ENCODE measurements at regions not wholly inside any gene's neighbourhood (a gene's known extent, or its start where the extent isn't known, plus 50 kb on each side); places are given as distances from the start of the nearest gene placed in this dataset.

- H3K4me3 ChIP-seq (ENCODE audit: low read length), result no peak overlapping the region
- H3K27ac ChIP-seq (ENCODE audit: low read length), result no peak overlapping the region
- no peaks in the 10 kb centered on the region for H3K27me3 ChIP-seq (ENCODE audit: control insufficient read depth, insufficient read depth)
- no peaks in the 10 kb centered on the region for H3K9me3 ChIP-seq (ENCODE audit: control insufficient read depth, low read length)
- no peak for ATAC-seq
- intact Hi-C loops (cut with DNase I), result no loop called here
- no peaks in the 10 kb centered on the region for H3K4me1 ChIP-seq (ENCODE audit: control insufficient read depth, insufficient read depth, low read length)
- DNase-seq, result no peak
Observed at GRCh38 chr2:157172239-157172638, 85.3 kb upstream of the GALNT5 start.

- DNase-seq (no peak), ATAC-seq (peak; percentile 55 to 81)
- Histone ChIP-seq H3K27me3 (ENCODE audit: control insufficient read depth, insufficient read depth) (no peaks in the 10 kb centered on the region), H3K27ac (ENCODE audit: low read length) (no peak overlapping the region), H3K9me3 (ENCODE audit: control insufficient read depth, low read length) (no peaks in the 10 kb centered on the region), H3K4me3 (ENCODE audit: low read length) (no peak overlapping the region), H3K4me1 (ENCODE audit: control insufficient read depth, insufficient read depth, low read length) (no peaks in the 10 kb centered on the region)
- WGBS, result 31% methylated on average over 3 of the region's 3 CpGs
- intact Hi-C loops (cut with DNase I), result no loop called here
Observed at GRCh38 chr2:157172866-157173578, 84.5 kb upstream of the GALNT5 start.

GRCh38 chr2:157173740-157174184 is 83.7 kb upstream of the GALNT5 start:
- intact Hi-C loops (cut with DNase I), result no loop called here
- peak; percentile 88 to 92 for ATAC-seq
- Histone ChIP-seq H3K9me3 (ENCODE audit: control insufficient read depth, low read length) (no peaks in the 10 kb centered on the region), H3K4me1 (ENCODE audit: control insufficient read depth, insufficient read depth, low read length) (no peaks in the 10 kb centered on the region), H3K27me3 (ENCODE audit: control insufficient read depth, insufficient read depth) (no peaks in the 10 kb centered on the region), H3K27ac (ENCODE audit: low read length) (no peak overlapping the region), H3K4me3 (ENCODE audit: low read length) (no peak overlapping the region)
- DNase-seq, result no peak
- 33% methylated on average over 5 of the region's 5 CpGs for WGBS

GRCh38 chr2:157174321-157174720 is 83.2 kb upstream of the GALNT5 start:
- Histone ChIP-seq H3K27me3 (ENCODE audit: control insufficient read depth, insufficient read depth) (no peaks in the 10 kb centered on the region), H3K27ac (ENCODE audit: low read length) (no peak overlapping the region), H3K9me3 (ENCODE audit: control insufficient read depth, low read length) (no peaks in the 10 kb centered on the region), H3K4me3 (ENCODE audit: low read length) (no peak overlapping the region), H3K4me1 (ENCODE audit: control insufficient read depth, insufficient read depth, low read length) (no peaks in the 10 kb centered on the region)
- DNase-seq (no peak), ATAC-seq (peak in 1 of 2 donors; percentile 23)
- intact Hi-C loops (cut with DNase I), result no loop called here
- WGBS, result 90% methylated on average over 2 of the region's 2 CpGs

GRCh38 chr2:157176602-157177001 is 80.9 kb upstream of the GALNT5 start:
- no peaks in the 10 kb centered on the region for H3K9me3 ChIP-seq (ENCODE audit: control insufficient read depth, low read length)
- ATAC-seq (no peak), DNase-seq (no peak)
- H3K27ac ChIP-seq (ENCODE audit: low read length), result no peak overlapping the region
- intact Hi-C loops (cut with DNase I), result no loop called here
- 83% methylated on average over 3 of the region's 3 CpGs for WGBS
- H3K27me3 ChIP-seq (ENCODE audit: control insufficient read depth, insufficient read depth), result no peaks in the 10 kb centered on the region
- no peaks in the 10 kb centered on the region for H3K4me1 ChIP-seq (ENCODE audit: control insufficient read depth, insufficient read depth, low read length)
- no peak overlapping the region for H3K4me3 ChIP-seq (ENCODE audit: low read length)

- Histone ChIP-seq H3K27ac (ENCODE audit: low read length) (no peak overlapping the region), H3K9me3 (ENCODE audit: control insufficient read depth, low read length) (no peaks in the 10 kb centered on the region), H3K4me1 (ENCODE audit: control insufficient read depth, insufficient read depth, low read length) (no peaks in the 10 kb centered on the region), H3K4me3 (ENCODE audit: low read length) (no peak overlapping the region), H3K27me3 (ENCODE audit: control insufficient read depth, insufficient read depth) (no peaks in the 10 kb centered on the region)
- DNase-seq (no peak), ATAC-seq (no peak)
- intact Hi-C loops (cut with DNase I), result no loop called here
Observed at GRCh38 chr2:157178874-157179273, 78.6 kb upstream of the GALNT5 start.

GRCh38 chr2:157179324-157180105 is 78.0 kb upstream of the GALNT5 start:
- no peak for ATAC-seq
- intact Hi-C loops (cut with DNase I), result no loop called here
- no peak overlapping the region for H3K27ac ChIP-seq (ENCODE audit: low read length)
- H3K4me3 ChIP-seq (ENCODE audit: low read length), result no peak overlapping the region
- 83% methylated on average over 4 of the region's 4 CpGs for WGBS
- no peaks in the 10 kb centered on the region for H3K9me3 ChIP-seq (ENCODE audit: control insufficient read depth, low read length)
- no peaks in the 10 kb centered on the region for H3K27me3 ChIP-seq (ENCODE audit: control insufficient read depth, insufficient read depth)
- H3K4me1 ChIP-seq (ENCODE audit: control insufficient read depth, insufficient read depth, low read length), result no peaks in the 10 kb centered on the region
- DNase-seq, result no peak

- ATAC-seq (no peak), DNase-seq (no peak)
- Histone ChIP-seq H3K27me3 (ENCODE audit: control insufficient read depth, insufficient read depth) (no peaks in the 10 kb centered on the region), H3K9me3 (ENCODE audit: control insufficient read depth, low read length) (no peaks in the 10 kb centered on the region), H3K4me3 (ENCODE audit: low read length) (no peak overlapping the region), H3K27ac (ENCODE audit: low read length) (no peak overlapping the region), H3K4me1 (ENCODE audit: control insufficient read depth, insufficient read depth, low read length) (no peaks in the 10 kb centered on the region)
- WGBS, result 84% methylated on average over 1 of the region's 1 CpG
- intact Hi-C loops (cut with DNase I), result no loop called here
Observed at GRCh38 chr2:157180359-157180758, 77.1 kb upstream of the GALNT5 start.

- ATAC-seq (no peak), DNase-seq (no peak)
- H3K4me1 ChIP-seq (ENCODE audit: control insufficient read depth, insufficient read depth, low read length), result no peaks in the 10 kb centered on the region
- no peaks in the 10 kb centered on the region for H3K9me3 ChIP-seq (ENCODE audit: control insufficient read depth, low read length)
- no peaks in the 10 kb centered on the region for H3K27me3 ChIP-seq (ENCODE audit: control insufficient read depth, insufficient read depth)
- H3K4me3 ChIP-seq (ENCODE audit: low read length), result no peak overlapping the region
- no peak overlapping the region for H3K27ac ChIP-seq (ENCODE audit: low read length)
- intact Hi-C loops (cut with DNase I), result no loop called here
- WGBS, result 68% methylated on average over 2 of the region's 2 CpGs
Observed at GRCh38 chr2:157181234-157181633, 76.3 kb upstream of the GALNT5 start.

GRCh38 chr2:157182204-157182709 is 75.2 kb upstream of the GALNT5 start:
- H3K27me3 ChIP-seq (ENCODE audit: control insufficient read depth, insufficient read depth), result no peaks in the 10 kb centered on the region
- no peak overlapping the region for H3K27ac ChIP-seq (ENCODE audit: low read length)
- H3K9me3 ChIP-seq (ENCODE audit: control insufficient read depth, low read length), result no peaks in the 10 kb centered on the region
- no peak overlapping the region for H3K4me3 ChIP-seq (ENCODE audit: low read length)
- ATAC-seq, result peak in 1 of 2 donors; percentile 26
- H3K4me1 ChIP-seq (ENCODE audit: control insufficient read depth, insufficient read depth, low read length), result no peaks in the 10 kb centered on the region
- 69% methylated on average over 6 of the region's 6 CpGs for WGBS
- no peak for DNase-seq
- intact Hi-C loops (cut with DNase I), result no loop called here

GRCh38 chr2:157182834-157183396 is 74.6 kb upstream of the GALNT5 start:
- Histone ChIP-seq H3K27ac (ENCODE audit: low read length) (no peak overlapping the region), H3K4me1 (ENCODE audit: control insufficient read depth, insufficient read depth, low read length) (no peaks in the 10 kb centered on the region), H3K4me3 (ENCODE audit: low read length) (no peak overlapping the region), H3K27me3 (ENCODE audit: control insufficient read depth, insufficient read depth) (no peaks in the 10 kb centered on the region), H3K9me3 (ENCODE audit: control insufficient read depth, low read length) (no peaks in the 10 kb centered on the region)
- 34% methylated on average over 3 of the region's 3 CpGs for WGBS
- ATAC-seq (peak in 1 of 2 donors; percentile 83), DNase-seq (no peak)
- intact Hi-C loops (cut with DNase I), result no loop called here

Data from right cardiac atrium (tissue), 5 donors.